ENCODE measurements at regions not wholly inside any gene's neighbourhood (a gene's known extent, or its start where the extent isn't known, plus 50 kb on each side); places are given as distances from the start of the nearest gene placed in this dataset.

DNA sequence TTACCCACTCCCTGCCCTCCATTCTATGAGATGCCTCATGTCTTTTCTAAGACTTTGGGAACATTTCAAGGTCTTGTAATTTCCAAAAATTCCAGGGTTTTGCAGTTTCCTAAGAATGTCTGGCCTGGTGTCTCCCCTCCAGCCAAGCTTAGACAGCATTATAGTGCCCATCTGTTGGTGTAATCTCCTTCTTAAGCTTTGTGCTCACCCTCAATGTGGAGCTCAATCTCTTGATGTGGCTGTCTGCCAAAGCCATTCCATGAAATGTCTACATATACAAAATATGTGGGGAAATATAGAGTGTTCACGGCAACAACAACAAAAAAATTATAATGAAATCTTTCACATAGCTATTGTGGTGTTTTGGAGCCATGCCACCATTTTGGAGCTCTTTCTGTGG lies 558.4 kb downstream of the PIK3C3 start (continued):
- TF ChIP-seq REST (IDR thresholded peaks at IDR 0.05; ENCODE audit: low read depth, low read length): no peak
- no peak for TF ChIP-seq FOSL2 (IDR thresholded peaks at IDR 0.05; ENCODE audit: borderline replicate concordance, low read depth)
- no peak for TF ChIP-seq IRF3 (IDR thresholded peaks at IDR 0.05; ENCODE audit: low read depth, low read length)
- no peak for TF ChIP-seq TEAD4 (IDR thresholded peaks at IDR 0.05; ENCODE audit: borderline replicate concordance, insufficient read depth)
- TF ChIP-seq, protein P1, sequence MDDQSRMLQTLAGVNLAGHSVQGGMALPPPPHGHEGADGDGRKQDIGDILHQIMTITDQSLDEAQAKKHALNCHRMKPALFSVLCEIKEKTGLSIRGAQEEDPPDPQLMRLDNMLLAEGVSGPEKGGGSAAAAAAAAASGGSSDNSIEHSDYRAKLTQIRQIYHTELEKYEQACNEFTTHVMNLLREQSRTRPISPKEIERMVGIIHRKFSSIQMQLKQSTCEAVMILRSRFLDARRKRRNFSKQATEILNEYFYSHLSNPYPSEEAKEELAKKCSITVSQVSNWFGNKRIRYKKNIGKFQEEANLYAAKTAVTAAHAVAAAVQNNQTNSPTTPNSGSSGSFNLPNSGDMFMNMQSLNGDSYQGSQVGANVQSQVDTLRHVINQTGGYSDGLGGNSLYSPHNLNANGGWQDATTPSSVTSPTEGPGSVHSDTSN (IDR thresholded peaks at IDR 0.05): no peak
- no peak for TF ChIP-seq RCOR1 (IDR thresholded peaks at IDR 0.05; ENCODE audit: low read length)

DNA sequence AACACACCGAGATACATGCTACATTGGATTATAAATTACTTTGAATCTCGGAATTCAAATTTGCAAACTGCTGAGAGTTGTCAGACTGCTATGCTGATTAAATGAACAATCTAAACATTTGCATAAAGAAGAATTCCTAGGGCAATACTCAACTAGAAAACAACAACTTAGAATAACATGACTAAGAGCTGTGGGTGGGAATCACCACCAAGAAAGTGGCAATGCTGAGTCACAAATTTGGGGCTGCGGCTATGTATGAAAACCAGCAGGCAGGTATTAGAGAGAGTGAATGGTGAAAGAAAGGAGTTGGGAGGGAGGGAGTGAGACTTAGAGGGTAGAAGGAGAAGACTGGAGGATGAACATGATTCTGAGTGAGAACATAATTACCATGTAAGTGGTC lies 559.5 kb downstream of the PIK3C3 start:
- Histone ChIP-seq H3K4me3 (ENCODE audit: low read depth in 2 of 2, low read length in 1 of 2) (no peak overlapping the region), H3K9me2 (no peaks in the 10 kb centered on the region), H3K4me1 (ENCODE audit: control insufficient read depth in 1 of 2, insufficient read depth in 2 of 2, low read depth in 1 of 2, low read length in 1 of 2) (no peaks in the 10 kb centered on the region), H3K9me3 (no peaks in the 10 kb centered on the region), H3K27me3 (ENCODE audit: insufficient read depth) (no peaks in the 10 kb centered on the region), H3K27ac (ENCODE audit: low read depth in 2 of 2, low read length in 1 of 2) (no peak overlapping the region), H3K36me3 (replicated peaks in 1 of 2; ENCODE audit: control insufficient read depth in 1 of 2, insufficient read depth in 2 of 2, low read length in 1 of 2) (no peaks in the 10 kb centered on the region), H2AFZ (ENCODE audit: low read depth) (no peak overlapping the region), H3K9ac (no peak overlapping the region), H4K20me1 (ENCODE audit: insufficient read depth) (no peaks in the 10 kb centered on the region), H3K4me2 (no peak overlapping the region), H3F3A (replicated peaks; ENCODE audit: insufficient read depth) (no peaks in the 10 kb centered on the region), H3K79me2 (ENCODE audit: insufficient read depth) (no peaks in the 10 kb centered on the region)
- no peak for DNase-seq
- ChIA-PET CTCF (no interaction called here), POLR2A (no interaction called here)
- WGBS (ENCODE audit: low lambda C conversion rate): 43% methylated on average over 3 of the region's 3 CpGs
- TF ChIP-seq GATA2 (CRISPR knock-in tag; IDR thresholded peaks at IDR 0.05): no peak

- H3K79me2 ChIP-seq (ENCODE audit: insufficient read depth): no peaks in the 10 kb centered on the region
- H4K20me1 ChIP-seq (ENCODE audit: insufficient read depth): no peaks in the 10 kb centered on the region
- no peaks in the 10 kb centered on the region for H3F3A ChIP-seq (replicated peaks; ENCODE audit: insufficient read depth)
- H3K9me3 ChIP-seq: no peaks in the 10 kb centered on the region
- no peak overlapping the region for H3K4me3 ChIP-seq (ENCODE audit: low read depth in 2 of 2, low read length in 1 of 2)
- ChIA-PET CTCF (no interaction called here), POLR2A (no interaction called here)
- DNase-seq: no peak
- H3K27ac ChIP-seq (ENCODE audit: low read depth in 2 of 2, low read length in 1 of 2): no peak overlapping the region
- no peak overlapping the region for H3K9ac ChIP-seq
- no peaks in the 10 kb centered on the region for H3K9me2 ChIP-seq
- H3K36me3 ChIP-seq (replicated peaks in 1 of 2; ENCODE audit: control insufficient read depth in 1 of 2, insufficient read depth in 2 of 2, low read length in 1 of 2): no peaks in the 10 kb centered on the region
- H2AFZ ChIP-seq (ENCODE audit: low read depth): no peak overlapping the region
- H3K4me2 ChIP-seq: no peak overlapping the region
- no peaks in the 10 kb centered on the region for H3K27me3 ChIP-seq (ENCODE audit: insufficient read depth)
- no peaks in the 10 kb centered on the region for H3K4me1 ChIP-seq (ENCODE audit: control insufficient read depth in 1 of 2, insufficient read depth in 2 of 2, low read depth in 1 of 2, low read length in 1 of 2)
- TF ChIP-seq REST (IDR thresholded peaks at IDR 0.05; ENCODE audit: low read depth, low read length) (no peak), GABPA (IDR thresholded peaks at IDR 0.05; ENCODE audit: low read depth) (no peak), ELF1 (IDR thresholded peaks at IDR 0.05) (no peak), SIN3A (IDR thresholded peaks at IDR 0.05; ENCODE audit: borderline replicate concordance, low read depth, low read length) (no peak), YY1 (IDR thresholded peaks at IDR 0.05; ENCODE audit: low read depth) (no peak)
- TF ChIP-seq, protein P2, sequence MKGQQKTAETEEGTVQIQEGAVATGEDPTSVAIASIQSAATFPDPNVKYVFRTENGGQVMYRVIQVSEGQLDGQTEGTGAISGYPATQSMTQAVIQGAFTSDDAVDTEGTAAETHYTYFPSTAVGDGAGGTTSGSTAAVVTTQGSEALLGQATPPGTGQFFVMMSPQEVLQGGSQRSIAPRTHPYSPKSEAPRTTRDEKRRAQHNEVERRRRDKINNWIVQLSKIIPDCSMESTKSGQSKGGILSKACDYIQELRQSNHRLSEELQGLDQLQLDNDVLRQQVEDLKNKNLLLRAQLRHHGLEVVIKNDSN (IDR thresholded peaks at IDR 0.05; ENCODE audit: borderline replicate concordance, low read depth): no peak
- TF ChIP-seq, protein P3, sequence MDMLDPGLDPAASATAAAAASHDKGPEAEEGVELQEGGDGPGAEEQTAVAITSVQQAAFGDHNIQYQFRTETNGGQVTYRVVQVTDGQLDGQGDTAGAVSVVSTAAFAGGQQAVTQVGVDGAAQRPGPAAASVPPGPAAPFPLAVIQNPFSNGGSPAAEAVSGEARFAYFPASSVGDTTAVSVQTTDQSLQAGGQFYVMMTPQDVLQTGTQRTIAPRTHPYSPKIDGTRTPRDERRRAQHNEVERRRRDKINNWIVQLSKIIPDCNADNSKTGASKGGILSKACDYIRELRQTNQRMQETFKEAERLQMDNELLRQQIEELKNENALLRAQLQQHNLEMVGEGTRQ (IDR thresholded peaks at IDR 0.05; ENCODE audit: borderline replicate concordance, low read depth, low read length): no peak
- TF ChIP-seq, protein P1 (IDR thresholded peaks at IDR 0.05): no peak
Measured at GRCh38 chr18:42517896-42518295, 562.9 kb downstream of the PIK3C3 start.
